ENCODE measurements at regions not wholly inside any gene's neighbourhood (a gene's known extent, or its start where the extent isn't known, plus 50 kb on each side); places are given as distances from the start of the nearest gene placed in this dataset.

- DNase-seq (ENCODE audit: low spot score), result no peak
Observed at GRCh38 chr15:81774309-81774708, 271.5 kb downstream of the MEX3B start.

GRCh38 chr15:81768773-81769172 is 277.0 kb downstream of the MEX3B start:
- DNase-seq (ENCODE audit: low spot score), result no peak

- DNase-seq (ENCODE audit: low spot score), result no peak
Observed at GRCh38 chr15:81766829-81767475, 278.9 kb downstream of the MEX3B start.

- DNase-seq (ENCODE audit: low spot score), result no peak
Observed at GRCh38 chr15:81765816-81766215, 280.0 kb downstream of the MEX3B start.

GRCh38 chr15:81763304-81763703 is 282.5 kb downstream of the MEX3B start:
- DNase-seq (ENCODE audit: low spot score), result no peak

GRCh38 chr15:81760686-81761085 is 285.1 kb downstream of the MEX3B start:
- no peak for DNase-seq (ENCODE audit: low spot score)

GRCh38 chr15:81758818-81759284 is 287.0 kb downstream of the MEX3B start:
- DNase-seq (ENCODE audit: low spot score), result no peak

GRCh38 chr15:81755626-81756025 is 290.2 kb downstream of the MEX3B start:
- no peak for DNase-seq (ENCODE audit: low spot score)

- no peak for DNase-seq (ENCODE audit: low spot score)
Observed at GRCh38 chr15:81754078-81754477, 291.7 kb downstream of the MEX3B start.

GRCh38 chr15:81752974-81753373 is 292.8 kb downstream of the MEX3B start:
- DNase-seq (ENCODE audit: low spot score), result no peak

GRCh38 chr15:81752546-81752942 is 293.3 kb downstream of the MEX3B start:
- DNase-seq (ENCODE audit: low spot score), result peak; percentile 8

- no peak for DNase-seq (ENCODE audit: low spot score)
Observed at GRCh38 chr15:81751816-81752545, 293.8 kb downstream of the MEX3B start.

- no peak for DNase-seq (ENCODE audit: low spot score)
Observed at GRCh38 chr15:81751256-81751655, 294.6 kb downstream of the MEX3B start.

GRCh38 chr15:81749716-81750375 is 296.0 kb downstream of the MEX3B start:
- DNase-seq (ENCODE audit: low spot score), result no peak

GRCh38 chr15:81747482-81747881 is 298.3 kb downstream of the MEX3B start:
- DNase-seq (ENCODE audit: low spot score), result no peak

- no peak for DNase-seq (ENCODE audit: low spot score)
Observed at GRCh38 chr15:81747026-81747425, 298.8 kb downstream of the MEX3B start.

GRCh38 chr15:81744364-81744763 is 301.5 kb downstream of the MEX3B start:
- DNase-seq (ENCODE audit: low spot score), result no peak

- DNase-seq (ENCODE audit: low spot score), result no peak
Observed at GRCh38 chr15:81740416-81740815, 305.4 kb downstream of the MEX3B start.

GRCh38 chr15:81729340-81729739 is 316.5 kb downstream of the MEX3B start:
- DNase-seq (ENCODE audit: low spot score), result no peak

- no peak for DNase-seq (ENCODE audit: low spot score)
Observed at GRCh38 chr15:81728726-81729125, 317.1 kb downstream of the MEX3B start.

- DNase-seq (ENCODE audit: low spot score), result no peak
Observed at GRCh38 chr15:81725590-81725989, 320.2 kb downstream of the MEX3B start.

- DNase-seq (ENCODE audit: low spot score), result no peak
Observed at GRCh38 chr15:81724536-81724935, 321.3 kb downstream of the MEX3B start.

GRCh38 chr15:81723701-81724100 is 322.1 kb downstream of the MEX3B start:
- DNase-seq (ENCODE audit: low spot score), result no peak

Measured in LoVo (cell line).